Cardiac fibroblast (primary cell): ENCODE measurements at regions not wholly inside any gene's neighbourhood (a gene's known extent, or its start where the extent isn't known, plus 50 kb on each side); places are given as distances from the start of the nearest gene placed in this dataset.
"Not testable (repeated sequence)": the region's sequence is repeated elsewhere in the genome, so short reads cannot be mapped to it uniquely, and the experiment has no call there.

Experiments used
- DNase-seq, 2 donors: peaks; one replicate each; pipeline versions ENCODE4 v3.0.0 to v3.0.0-alpha.2; 2010; ENCODE audit warnings: low read depth in 2 of 2
- H3K4me3 ChIP-seq, 2 donors: replicated peaks in 1 of 2; 1 replicate in 1 of 2; 2 replicates in 1 of 2; pipeline ENCODE4 v1.5.1; 2011; ENCODE audit warnings: low read depth in 2 of 2, low read length in 2 of 2, mild to moderate bottlenecking in 2 of 2, moderate library complexity in 1 of 2
- TF ChIP-seq, protein P1 (sequence below): IDR thresholded peaks from one replicate; pipeline ENCODE4 v1.5.1; 2011; ENCODE audit warnings: low read depth, mild to moderate bottlenecking, low read length, inconsistent platforms

DNA sequence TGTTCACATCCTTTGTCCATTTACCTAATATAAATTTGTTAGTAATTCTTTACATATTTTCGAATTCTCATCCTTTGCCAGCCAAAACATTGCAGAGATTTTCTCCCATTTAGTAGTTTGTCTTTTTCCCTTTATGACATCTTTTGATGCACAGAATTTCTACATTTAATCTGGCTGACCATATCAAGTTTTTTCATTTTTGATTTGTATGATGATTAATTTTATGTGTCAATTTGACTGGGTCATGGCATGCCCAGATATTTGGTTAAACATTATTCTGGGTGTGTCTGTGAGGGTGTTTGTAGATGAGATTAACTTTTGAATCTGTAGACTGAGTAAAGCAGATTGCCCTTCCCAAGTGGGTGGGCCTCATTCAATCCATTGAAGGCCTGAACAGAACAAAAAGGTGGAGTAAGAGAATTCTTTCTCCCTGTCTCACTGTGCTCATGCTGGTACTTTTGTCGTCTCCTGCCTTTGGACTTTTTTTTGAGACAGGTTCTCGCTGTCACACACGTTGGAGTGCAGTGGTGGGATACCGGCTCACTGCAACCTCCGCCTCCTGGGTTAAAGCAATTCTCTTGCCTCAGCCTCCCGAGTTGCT is 72.1 kb upstream of the EPB41L1 start:
- no peak for DNase-seq
- no peak overlapping the region for H3K4me3 ChIP-seq
- TF ChIP-seq, protein P1, sequence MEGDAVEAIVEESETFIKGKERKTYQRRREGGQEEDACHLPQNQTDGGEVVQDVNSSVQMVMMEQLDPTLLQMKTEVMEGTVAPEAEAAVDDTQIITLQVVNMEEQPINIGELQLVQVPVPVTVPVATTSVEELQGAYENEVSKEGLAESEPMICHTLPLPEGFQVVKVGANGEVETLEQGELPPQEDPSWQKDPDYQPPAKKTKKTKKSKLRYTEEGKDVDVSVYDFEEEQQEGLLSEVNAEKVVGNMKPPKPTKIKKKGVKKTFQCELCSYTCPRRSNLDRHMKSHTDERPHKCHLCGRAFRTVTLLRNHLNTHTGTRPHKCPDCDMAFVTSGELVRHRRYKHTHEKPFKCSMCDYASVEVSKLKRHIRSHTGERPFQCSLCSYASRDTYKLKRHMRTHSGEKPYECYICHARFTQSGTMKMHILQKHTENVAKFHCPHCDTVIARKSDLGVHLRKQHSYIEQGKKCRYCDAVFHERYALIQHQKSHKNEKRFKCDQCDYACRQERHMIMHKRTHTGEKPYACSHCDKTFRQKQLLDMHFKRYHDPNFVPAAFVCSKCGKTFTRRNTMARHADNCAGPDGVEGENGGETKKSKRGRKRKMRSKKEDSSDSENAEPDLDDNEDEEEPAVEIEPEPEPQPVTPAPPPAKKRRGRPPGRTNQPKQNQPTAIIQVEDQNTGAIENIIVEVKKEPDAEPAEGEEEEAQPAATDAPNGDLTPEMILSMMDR = no peak

DNA sequence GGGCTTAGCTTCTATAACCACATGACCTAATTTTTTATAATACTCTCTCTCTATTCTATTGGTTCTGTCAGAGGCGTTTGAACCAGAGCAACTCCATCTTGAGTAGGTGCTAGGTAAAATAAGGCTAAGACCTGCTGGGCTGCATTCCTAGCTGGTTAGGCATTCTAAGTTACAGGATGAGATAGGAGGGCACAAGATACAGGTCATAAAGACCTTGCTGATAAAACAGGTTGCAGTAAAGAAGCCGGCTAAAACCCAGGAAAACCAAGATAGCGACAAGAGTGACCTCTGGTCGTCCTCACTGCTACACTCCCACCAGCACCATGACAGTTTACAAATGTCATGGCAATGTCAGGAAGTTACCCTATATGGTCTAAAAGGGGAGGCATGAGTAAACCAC is 71.3 kb upstream of the EPB41L1 start:
- H3K4me3 ChIP-seq, DNase-seq: not testable (repeated sequence)

DNA sequence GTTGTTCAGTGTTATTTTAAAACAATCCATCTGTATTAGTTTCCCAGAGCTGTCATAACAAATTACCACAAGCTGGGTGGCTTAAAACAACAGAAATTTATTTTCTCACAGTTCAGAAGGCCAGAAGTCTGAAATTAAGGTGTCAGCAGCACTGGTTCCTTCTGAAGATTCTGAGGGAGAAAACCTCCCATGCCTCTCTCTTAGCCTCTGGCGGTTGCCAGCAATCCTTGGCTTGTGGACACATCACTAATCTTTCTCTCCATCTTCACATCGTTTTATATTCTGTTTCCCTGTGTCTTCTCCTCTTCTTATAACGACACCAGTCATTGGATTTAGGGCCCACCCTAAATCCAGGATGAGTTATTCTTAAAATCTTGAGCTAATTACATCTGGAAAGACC is 70.2 kb upstream of the EPB41L1 start:
- TF ChIP-seq, protein P1 = no peak
- H3K4me3 ChIP-seq = no peak overlapping the region
- no peak for DNase-seq

DNA sequence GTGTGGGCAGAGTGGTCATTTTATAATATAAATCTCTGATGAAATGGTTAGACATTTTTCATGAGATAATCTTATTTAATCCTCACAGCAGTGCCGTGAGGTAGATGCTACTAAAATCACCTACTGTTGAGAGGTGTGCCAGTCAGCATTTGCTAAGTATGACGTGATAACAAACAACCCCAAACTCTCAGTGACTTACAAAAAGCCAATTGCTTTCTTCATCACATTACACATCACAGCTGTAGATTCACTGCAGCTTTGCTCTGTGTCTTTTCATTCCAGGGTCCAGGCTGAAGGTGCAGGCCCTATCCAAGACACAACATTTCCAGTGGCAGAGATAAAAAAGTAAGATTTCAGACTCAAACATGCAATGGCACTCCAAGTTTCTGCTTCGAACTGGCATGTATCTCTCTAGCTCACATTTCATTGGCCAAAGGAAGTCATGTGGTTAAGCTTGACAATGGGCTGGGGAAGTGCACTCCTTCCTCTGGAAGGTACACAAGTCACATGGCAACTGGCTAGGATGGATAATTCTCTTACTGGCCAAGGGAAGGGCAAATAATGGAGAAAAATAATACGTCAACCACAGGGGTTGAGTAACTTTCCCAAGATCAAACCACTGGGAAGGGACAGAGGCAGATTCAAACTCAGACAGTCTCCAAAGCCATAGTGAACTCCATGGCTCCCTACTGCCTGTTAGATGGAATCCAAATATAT is 69.5 kb upstream of the EPB41L1 start:
- TF ChIP-seq, protein P1 = no peak
- peak; percentile 52 to 82 for DNase-seq
- no peak overlapping the region for H3K4me3 ChIP-seq

DNA sequence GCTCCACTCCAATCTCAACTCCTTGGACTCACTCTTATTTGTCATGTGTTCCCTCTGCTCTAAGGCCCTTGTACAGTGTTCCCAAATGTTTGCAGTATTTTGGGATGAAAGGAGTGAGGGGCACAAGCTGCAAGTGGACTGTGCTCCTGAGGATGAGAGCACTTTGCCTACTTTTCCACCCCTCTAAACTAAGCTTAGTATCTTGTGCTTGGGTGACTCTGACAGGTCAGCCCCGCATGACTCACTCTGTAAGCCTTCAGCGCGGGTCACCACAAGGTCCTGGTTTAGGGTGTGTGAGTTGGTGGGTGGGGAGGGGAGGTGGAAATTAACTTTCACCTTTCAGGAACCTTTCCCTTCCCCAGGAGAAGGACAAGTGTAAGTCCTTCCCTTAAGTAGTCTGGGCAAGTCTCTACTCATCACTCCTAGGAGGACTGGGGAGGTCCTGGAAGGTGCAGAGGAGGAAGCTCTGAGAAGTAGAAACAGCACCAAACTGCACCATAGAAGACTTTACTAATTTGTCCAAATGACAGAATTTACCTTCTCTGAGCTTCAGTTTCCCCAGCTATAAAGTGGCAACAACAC is 68.8 kb upstream of the EPB41L1 start:
- DNase-seq = peak; percentile 49 to 66
- TF ChIP-seq, protein P1 = no peak
- H3K4me3 ChIP-seq = no peak overlapping the region

DNA sequence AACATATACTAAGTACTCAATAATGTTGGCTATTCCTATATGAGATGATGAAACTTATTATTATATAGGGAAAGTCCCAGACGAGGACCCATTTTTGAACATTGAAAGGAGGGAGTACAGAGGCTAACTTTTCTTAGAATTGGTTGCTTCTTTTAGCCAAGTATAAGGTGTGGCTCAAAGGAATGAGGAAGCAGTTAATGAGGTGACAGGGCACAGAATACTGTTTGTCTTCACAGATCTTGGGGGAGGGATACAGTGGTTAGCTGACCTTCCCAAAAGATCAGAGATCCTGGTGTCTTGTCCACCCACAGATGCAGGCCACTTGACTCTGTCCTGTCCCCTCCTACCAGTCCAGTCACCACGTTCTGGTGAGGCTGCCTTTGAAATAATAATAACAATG is 67.8 kb upstream of the EPB41L1 start:
- no peak overlapping the region for H3K4me3 ChIP-seq
- TF ChIP-seq, protein P1 = no peak
- DNase-seq = no peak

DNA sequence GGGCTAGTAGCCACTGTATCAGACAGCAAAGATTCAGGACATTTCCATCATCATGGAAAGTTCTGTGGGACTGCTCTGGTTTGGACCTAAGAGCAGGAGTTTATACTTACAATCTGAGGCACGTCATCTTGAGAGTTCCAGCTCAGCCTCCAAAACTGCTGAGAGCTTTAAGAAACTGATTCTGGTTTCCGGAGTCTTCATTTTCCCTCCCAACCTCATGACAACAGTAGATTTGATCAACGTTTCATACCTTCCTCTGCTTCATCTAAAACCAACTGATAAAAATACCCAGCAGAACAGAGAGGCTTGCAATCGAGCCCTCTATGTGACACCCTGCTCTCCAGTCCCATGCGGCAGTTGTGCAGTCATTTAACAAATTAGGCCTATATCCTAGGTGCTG is 64.3 kb upstream of the EPB41L1 start:
- no peak overlapping the region for H3K4me3 ChIP-seq
- TF ChIP-seq, protein P1 = no peak
- DNase-seq = no peak
